ENCODE measurements at regions not wholly inside any gene's neighbourhood (a gene's known extent, or its start where the extent isn't known, plus 50 kb on each side); places are given as distances from the start of the nearest gene placed in this dataset.
"Not testable (repeated sequence)": the region's sequence is repeated elsewhere in the genome, so short reads cannot be mapped to it uniquely, and the experiment has no call there.

GRCh38 chr7:19957664-19958063, 184.2 kb upstream of the TMEM196 start:
- no peaks in the 10 kb centered on the region for H3K9me3 Mint-ChIP-seq

GRCh38 chr7:19954166-19954565, 180.7 kb upstream of the TMEM196 start:
- not testable (repeated sequence) for H3K9me3 Mint-ChIP-seq

More at GRCh38 chr7:19957664-19958063, 184.2 kb upstream of the TMEM196 start:
- no peak for ATAC-seq (ENCODE audit: poor library complexity)
- Mint-ChIP-seq H3K27ac (no peak overlapping the region), H3K36me3 (ENCODE audit: low read depth) (no peaks in the 10 kb centered on the region), H3K4me3 (no peak overlapping the region), H3K4me1 (ENCODE audit: low read depth) (no peaks in the 10 kb centered on the region), H3K27me3 (no peaks in the 10 kb centered on the region)
- Histone ChIP-seq H3K36me3 (ENCODE audit: insufficient read depth, low read length) (no peaks in the 10 kb centered on the region), H3K27me3 (ENCODE audit: control insufficient read depth in 1 of 2, insufficient read depth in 2 of 2, low read length in 2 of 2) (no peaks in the 10 kb centered on the region), H3K4me3 (ENCODE audit: low read length) (no peak overlapping the region), H3K4me1 (ENCODE audit: insufficient read depth, low read length) (no peaks in the 10 kb centered on the region), H3K27ac (ENCODE audit: low read depth in 1 of 2, low read length in 2 of 2) (no peak overlapping the region), H3K9me3 (ENCODE audit: control insufficient read depth in 1 of 2, insufficient read depth in 1 of 2, low read length in 2 of 2) (peaks cover 0 to 14% of the 10 kb centered on the region in 2 experiments)
- no peak for DNase-seq
- ChIA-PET CTCF (no interaction called here), POLR2A (no interaction called here)
- TF ChIP-seq CTCF (IDR thresholded peaks at IDR 0.05), result no peak
- intact Hi-C loops (cut with DNase I, micrococcal nuclease), result no loop called here

GRCh38 chr7:19953411-19953810, 180.0 kb upstream of the TMEM196 start:
- H3K36me3 Mint-ChIP-seq (ENCODE audit: low read depth); POLR2A ChIA-PET; H3K27ac ChIP-seq (ENCODE audit: low read depth in 1 of 2, low read length in 2 of 2); H3K36me3 ChIP-seq (ENCODE audit: insufficient read depth, low read length); DNase-seq; H3K4me1 Mint-ChIP-seq (ENCODE audit: low read depth); H3K9me3 Mint-ChIP-seq; H3K27ac Mint-ChIP-seq; H3K9me3 ChIP-seq (ENCODE audit: control insufficient read depth in 1 of 2, insufficient read depth in 1 of 2, low read length in 2 of 2); H3K27me3 Mint-ChIP-seq; H3K4me1 ChIP-seq (ENCODE audit: insufficient read depth, low read length); CTCF ChIA-PET; H3K27me3 ChIP-seq (ENCODE audit: control insufficient read depth in 1 of 2, insufficient read depth in 2 of 2, low read length in 2 of 2); intact Hi-C loops (cut with DNase I, micrococcal nuclease); H3K4me3 Mint-ChIP-seq; H3K4me3 ChIP-seq (ENCODE audit: low read length); ATAC-seq (ENCODE audit: poor library complexity): not testable (repeated sequence)

More at GRCh38 chr7:19954166-19954565, 180.7 kb upstream of the TMEM196 start:
- H3K27ac Mint-ChIP-seq; CTCF ChIA-PET; H3K36me3 Mint-ChIP-seq (ENCODE audit: low read depth); H3K27me3 ChIP-seq (ENCODE audit: control insufficient read depth in 1 of 2, insufficient read depth in 2 of 2, low read length in 2 of 2); POLR2A ChIA-PET; intact Hi-C loops (cut with DNase I, micrococcal nuclease); H3K27me3 Mint-ChIP-seq; H3K36me3 ChIP-seq (ENCODE audit: insufficient read depth, low read length); H3K4me1 Mint-ChIP-seq (ENCODE audit: low read depth); H3K4me3 ChIP-seq (ENCODE audit: low read length); H3K4me1 ChIP-seq (ENCODE audit: insufficient read depth, low read length); H3K4me3 Mint-ChIP-seq; ATAC-seq (ENCODE audit: poor library complexity); H3K27ac ChIP-seq (ENCODE audit: low read depth in 1 of 2, low read length in 2 of 2); DNase-seq: not testable (repeated sequence)
- peaks cover 0 to 13% of the 10 kb centered on the region in 2 experiments for H3K9me3 ChIP-seq (ENCODE audit: control insufficient read depth in 1 of 2, insufficient read depth in 1 of 2, low read length in 2 of 2)

- Mint-ChIP-seq H3K9me3 (peaks cover 2% of the 10 kb centered on the region), H3K27ac (no peak overlapping the region), H3K4me1 (ENCODE audit: low read depth) (no peaks in the 10 kb centered on the region), H3K27me3 (no peaks in the 10 kb centered on the region), H3K4me3 (no peak overlapping the region), H3K36me3 (ENCODE audit: low read depth) (no peaks in the 10 kb centered on the region)
- Histone ChIP-seq H3K4me3 (ENCODE audit: low read length) (no peak overlapping the region), H3K9me3 (ENCODE audit: control insufficient read depth in 1 of 2, insufficient read depth in 1 of 2, low read length in 2 of 2) (no peaks in the 10 kb centered on the region), H3K27me3 (ENCODE audit: control insufficient read depth in 1 of 2, insufficient read depth in 2 of 2, low read length in 2 of 2) (no peaks in the 10 kb centered on the region), H3K36me3 (ENCODE audit: insufficient read depth, low read length) (no peaks in the 10 kb centered on the region), H3K4me1 (ENCODE audit: insufficient read depth, low read length) (no peaks in the 10 kb centered on the region), H3K27ac (ENCODE audit: low read depth in 1 of 2, low read length in 2 of 2) (no peak overlapping the region)
- ATAC-seq (ENCODE audit: poor library complexity) (no peak), DNase-seq (no peak)
- POLR2A ChIA-PET, result no interaction called here
- TF ChIP-seq CTCF (IDR thresholded peaks at IDR 0.05), result no peak
- CTCF ChIA-PET, result no interaction called here
- intact Hi-C loops (cut with DNase I, micrococcal nuclease), result no loop called here
Measured at GRCh38 chr7:19948160-19948559, 174.7 kb upstream of the TMEM196 start.

Measured in CD4-positive, alpha-beta T cell (primary cell).